HEK293 (cell line): ENCODE measurements at regions not wholly inside any gene's neighbourhood (a gene's known extent, or its start where the extent isn't known, plus 50 kb on each side); places are given as distances from the start of the nearest gene placed in this dataset.

Source experiments
- CTCF ChIP-seq: fragments of 450-650 bp; formaldehyde crosslinking; IDR thresholded peaks from 2 replicates; pipeline ENCODE4 v1.5.1; 2016; ENCODE audit warnings: missing biosample characterization, missing genetic modification characterization
- ZNF274 ChIP-seq, 2 experiments: fragments of 200-500 bp in 1 of 2; fragments of 450-650 bp in 1 of 2; sonication (Bioruptor generic) in 1 of 2; formaldehyde crosslinking in 1 of 2; IDR thresholded peaks; 2 replicates each; pipeline versions ENCODE4 v1.5.1 to v1.6.1; 2014 to 2016; ENCODE audit warnings: borderline replicate concordance in 1 of 2, inconsistent platforms in 1 of 2, low read length in 1 of 2, missing biosample characterization in 1 of 2, missing genetic modification characterization in 1 of 2
- ZNF324 ChIP-seq: fragments of 450-650 bp; formaldehyde crosslinking; IDR thresholded peaks from 2 replicates; pipeline ENCODE4 v1.5.1; 2016; ENCODE audit warnings: missing biosample characterization, missing genetic modification characterization
- ZSCAN5A ChIP-seq: fragments of 450-650 bp; formaldehyde crosslinking; IDR thresholded peaks from 2 replicates; pipeline ENCODE4 v1.5.1; 2016; ENCODE audit warnings: missing biosample characterization, missing genetic modification characterization

- TF ChIP-seq CTCF (tag by site-specific recombination) (no peak), ZNF324 (tag by site-specific recombination) (no peak), ZNF274 (IDR thresholded peaks at IDR 0.05; ENCODE audit: low read length) (no peak), ZNF274 (tag by site-specific recombination; IDR thresholded peaks at IDR 0.05; ENCODE audit: borderline replicate concordance) (no peak), ZSCAN5A (no peak)
Measured at GRCh38 chr3:182142928-182143327, 431.2 kb downstream of the SOX2 start.
